ENCODE measurements at regions not wholly inside any gene's neighbourhood (a gene's known extent, or its start where the extent isn't known, plus 50 kb on each side); places are given as distances from the start of the nearest gene placed in this dataset.

DNA sequence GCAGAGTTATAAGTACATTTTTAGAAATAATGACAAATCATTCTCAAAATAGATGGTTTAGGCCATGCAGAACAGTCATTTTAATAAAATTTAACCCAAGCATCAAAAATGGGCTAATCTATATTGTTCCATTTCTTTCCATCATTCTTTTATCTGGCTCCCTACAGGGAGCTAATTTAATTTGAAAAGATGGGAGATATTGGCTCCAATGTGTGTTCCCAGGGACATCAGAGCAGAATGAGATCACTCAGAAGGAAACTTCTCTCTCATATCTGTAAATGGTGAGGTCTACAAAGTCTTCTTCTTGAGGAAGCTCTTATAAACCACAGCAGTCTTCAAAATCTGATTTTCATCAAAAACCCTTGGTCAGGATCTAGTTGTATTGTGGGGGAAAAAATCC is 119.4 kb upstream of the RAB6C start:
- no peaks in the 10 kb centered on the region for H4K20me1 ChIP-seq (ENCODE audit: insufficient read depth, low read length)

DNA sequence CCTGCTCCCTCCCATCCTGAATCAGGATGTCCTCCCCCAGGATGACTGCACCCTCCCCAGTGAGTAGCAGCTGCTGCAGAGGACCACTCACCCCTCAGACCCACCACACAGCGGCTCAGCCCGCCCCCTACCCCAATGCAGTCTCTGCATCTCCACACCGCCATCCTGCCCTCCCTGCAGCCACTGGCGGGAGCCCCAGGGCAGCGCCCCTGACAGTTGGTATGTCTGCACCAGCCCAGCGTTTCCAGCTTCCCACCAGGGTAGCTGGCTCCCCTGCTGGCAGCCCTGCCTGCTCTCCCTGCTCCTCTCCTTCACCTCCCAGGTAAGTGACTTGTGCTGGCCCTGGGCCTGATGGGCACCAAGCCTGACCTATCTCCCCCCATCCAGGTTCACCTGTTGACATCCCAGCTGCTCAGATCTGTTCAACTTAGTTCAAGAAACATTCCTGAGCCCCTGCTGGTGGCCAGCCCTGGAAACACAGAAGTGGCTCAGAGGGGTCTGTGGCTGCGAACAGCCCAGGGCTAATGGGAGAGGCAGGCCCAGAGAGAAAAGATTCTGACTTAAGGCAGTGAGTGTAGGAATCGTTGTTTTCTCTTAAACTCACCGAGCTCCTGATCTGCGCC is 117.7 kb upstream of the RAB6C start:
- Histone ChIP-seq H3K9me3 (ENCODE audit: low read depth, low read length) (no peaks in the 10 kb centered on the region), H3K36me3 (ENCODE audit: insufficient read depth, low read length) (no peaks in the 10 kb centered on the region), H3K4me1 (ENCODE audit: insufficient read depth, low read length) (no peaks in the 10 kb centered on the region), H3K27me3 (ENCODE audit: insufficient read depth, low read length) (no peaks in the 10 kb centered on the region), H2AFZ (ENCODE audit: low read length) (no peak overlapping the region), H3K4me2 (ENCODE audit: insufficient read depth, low read length) (no peak overlapping the region), H3K4me3 (ENCODE audit: insufficient read depth, low read length) (no peak overlapping the region), H3K27ac (ENCODE audit: low read depth, low read length) (no peak overlapping the region), H4K20me1 (ENCODE audit: insufficient read depth, low read length) (no peaks in the 10 kb centered on the region), H3K79me2 (ENCODE audit: insufficient read depth, low read length) (no peaks in the 10 kb centered on the region)
- TF ChIP-seq, protein P1, sequence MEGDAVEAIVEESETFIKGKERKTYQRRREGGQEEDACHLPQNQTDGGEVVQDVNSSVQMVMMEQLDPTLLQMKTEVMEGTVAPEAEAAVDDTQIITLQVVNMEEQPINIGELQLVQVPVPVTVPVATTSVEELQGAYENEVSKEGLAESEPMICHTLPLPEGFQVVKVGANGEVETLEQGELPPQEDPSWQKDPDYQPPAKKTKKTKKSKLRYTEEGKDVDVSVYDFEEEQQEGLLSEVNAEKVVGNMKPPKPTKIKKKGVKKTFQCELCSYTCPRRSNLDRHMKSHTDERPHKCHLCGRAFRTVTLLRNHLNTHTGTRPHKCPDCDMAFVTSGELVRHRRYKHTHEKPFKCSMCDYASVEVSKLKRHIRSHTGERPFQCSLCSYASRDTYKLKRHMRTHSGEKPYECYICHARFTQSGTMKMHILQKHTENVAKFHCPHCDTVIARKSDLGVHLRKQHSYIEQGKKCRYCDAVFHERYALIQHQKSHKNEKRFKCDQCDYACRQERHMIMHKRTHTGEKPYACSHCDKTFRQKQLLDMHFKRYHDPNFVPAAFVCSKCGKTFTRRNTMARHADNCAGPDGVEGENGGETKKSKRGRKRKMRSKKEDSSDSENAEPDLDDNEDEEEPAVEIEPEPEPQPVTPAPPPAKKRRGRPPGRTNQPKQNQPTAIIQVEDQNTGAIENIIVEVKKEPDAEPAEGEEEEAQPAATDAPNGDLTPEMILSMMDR (IDR thresholded peaks at IDR 0.05; ENCODE audit: extremely low read depth, low read depth, low read length): no peak
- DNase-seq (ENCODE audit: insufficient read length, low spot score, missing footprints): no peak

More for the DNA sequence above, 119.4 kb upstream of the RAB6C start:
- H3K9me3 ChIP-seq (ENCODE audit: low read depth, low read length): no peaks in the 10 kb centered on the region
- no peaks in the 10 kb centered on the region for H3K4me1 ChIP-seq (ENCODE audit: insufficient read depth, low read length)
- H3K79me2 ChIP-seq (ENCODE audit: insufficient read depth, low read length): no peaks in the 10 kb centered on the region
- no peak overlapping the region for H2AFZ ChIP-seq (ENCODE audit: low read length)
- no peak overlapping the region for H3K4me2 ChIP-seq (ENCODE audit: insufficient read depth, low read length)
- no peak for DNase-seq (ENCODE audit: insufficient read length, low spot score, missing footprints)
- H3K27me3 ChIP-seq (ENCODE audit: insufficient read depth, low read length): no peaks in the 10 kb centered on the region
- H3K36me3 ChIP-seq (ENCODE audit: insufficient read depth, low read length): no peaks in the 10 kb centered on the region
- no peak overlapping the region for H3K27ac ChIP-seq (ENCODE audit: low read depth, low read length)
- no peak overlapping the region for H3K4me3 ChIP-seq (ENCODE audit: insufficient read depth, low read length)
- TF ChIP-seq, protein P1 (IDR thresholded peaks at IDR 0.05; ENCODE audit: extremely low read depth, low read depth, low read length): no peak

DNA sequence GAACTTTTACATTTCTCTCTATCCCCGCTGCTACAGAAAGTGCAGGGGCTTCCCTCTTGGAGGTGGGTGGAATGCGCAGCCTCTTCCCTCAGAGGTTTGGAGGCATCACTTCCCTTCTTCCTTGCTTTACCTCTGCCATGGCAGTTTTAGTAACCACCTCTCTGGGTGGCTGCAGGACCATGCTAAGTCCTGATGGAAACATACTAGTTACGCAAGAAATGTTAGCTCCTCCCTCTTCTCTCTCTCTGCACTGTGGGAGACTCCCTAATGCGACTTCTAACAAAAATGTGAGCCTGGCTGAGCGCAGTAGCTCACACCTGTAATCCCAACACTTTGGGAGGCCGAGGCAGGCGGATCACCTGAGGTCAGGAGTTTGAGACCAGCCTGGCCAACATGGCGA is 116.8 kb upstream of the RAB6C start:
- Histone ChIP-seq H4K20me1 (ENCODE audit: insufficient read depth, low read length) (no peaks in the 10 kb centered on the region), H3K4me2 (ENCODE audit: insufficient read depth, low read length) (no peak overlapping the region), H3K4me1 (ENCODE audit: insufficient read depth, low read length) (no peaks in the 10 kb centered on the region), H3K9me3 (ENCODE audit: low read depth, low read length) (no peaks in the 10 kb centered on the region), H3K27ac (ENCODE audit: low read depth, low read length) (no peak overlapping the region), H3K4me3 (ENCODE audit: insufficient read depth, low read length) (no peak overlapping the region), H3K36me3 (ENCODE audit: insufficient read depth, low read length) (no peaks in the 10 kb centered on the region), H3K27me3 (ENCODE audit: insufficient read depth, low read length) (no peaks in the 10 kb centered on the region), H2AFZ (ENCODE audit: low read length) (no peak overlapping the region), H3K79me2 (ENCODE audit: insufficient read depth, low read length) (no peaks in the 10 kb centered on the region)
- TF ChIP-seq, protein P1 (IDR thresholded peaks at IDR 0.05; ENCODE audit: extremely low read depth, low read depth, low read length): no peak
- no peak for DNase-seq (ENCODE audit: insufficient read length, low spot score, missing footprints)

DNA sequence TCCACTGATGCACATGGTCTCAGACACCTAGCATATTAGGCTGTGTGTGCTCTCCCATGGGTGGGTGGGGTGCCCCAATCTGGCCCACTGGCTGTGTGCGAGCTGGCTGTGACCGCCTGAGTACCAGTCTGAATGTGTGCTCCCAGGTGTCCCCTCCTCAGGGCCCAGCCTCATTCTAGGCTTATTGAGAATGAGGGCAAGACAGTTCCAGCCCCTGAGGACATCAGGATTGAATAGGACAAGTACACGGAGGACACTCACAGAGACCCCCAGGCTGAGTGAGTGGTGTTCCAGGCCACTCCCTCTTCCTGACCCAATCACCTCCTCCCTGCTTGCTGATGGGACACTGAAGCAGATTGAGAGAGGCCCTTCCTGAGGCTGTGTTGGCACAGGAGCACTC is 116.1 kb upstream of the RAB6C start:
- TF ChIP-seq, protein P1 (IDR thresholded peaks at IDR 0.05; ENCODE audit: extremely low read depth, low read depth, low read length): no peak
- no peak for DNase-seq (ENCODE audit: insufficient read length, low spot score, missing footprints)
- H3K27ac ChIP-seq (ENCODE audit: low read depth, low read length): no peak overlapping the region
- no peaks in the 10 kb centered on the region for H3K79me2 ChIP-seq (ENCODE audit: insufficient read depth, low read length)
- H3K36me3 ChIP-seq (ENCODE audit: insufficient read depth, low read length): no peaks in the 10 kb centered on the region
- no peak overlapping the region for H3K4me3 ChIP-seq (ENCODE audit: insufficient read depth, low read length)
- H3K4me1 ChIP-seq (ENCODE audit: insufficient read depth, low read length): no peaks in the 10 kb centered on the region
- no peaks in the 10 kb centered on the region for H3K9me3 ChIP-seq (ENCODE audit: low read depth, low read length)
- no peaks in the 10 kb centered on the region for H3K27me3 ChIP-seq (ENCODE audit: insufficient read depth, low read length)
- no peak overlapping the region for H3K4me2 ChIP-seq (ENCODE audit: insufficient read depth, low read length)
- no peak overlapping the region for H2AFZ ChIP-seq (ENCODE audit: low read length)
- H4K20me1 ChIP-seq (ENCODE audit: insufficient read depth, low read length): no peaks in the 10 kb centered on the region
